ENCODE measurements at regions not wholly inside any gene's neighbourhood (a gene's known extent, or its start where the extent isn't known, plus 50 kb on each side); places are given as distances from the start of the nearest gene placed in this dataset.

DNA sequence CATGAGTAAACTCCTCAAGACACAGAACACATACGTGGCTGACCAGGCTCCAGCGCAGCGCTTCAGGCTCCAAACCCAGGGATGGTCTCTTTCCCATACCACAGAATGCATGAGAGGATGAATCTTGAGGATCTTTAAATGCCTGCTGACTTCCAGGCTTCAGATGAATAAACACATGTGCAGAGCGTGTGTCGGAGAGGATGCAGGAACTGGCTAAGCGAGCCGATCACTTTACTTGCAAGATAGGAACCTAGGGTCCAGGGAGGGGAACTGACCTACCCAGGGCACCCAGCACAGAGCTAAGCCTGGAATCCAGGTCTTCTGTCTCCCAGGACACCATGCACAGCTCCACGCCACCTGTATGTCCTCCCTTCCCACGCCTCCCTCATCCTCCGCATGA lies 209.8 kb downstream of the BCL11B start:
- no peak overlapping the region for H3K9ac ChIP-seq (ENCODE audit: insufficient read depth in 1 of 2, low read length in 2 of 2)
- TF ChIP-seq CTCF (IDR thresholded peaks at IDR 0.05; ENCODE audit: control extremely low read depth, extremely low read depth): no peak
- H3K27ac ChIP-seq (ENCODE audit: low read depth in 1 of 2, low read length in 1 of 2): no peak overlapping the region
- no peaks in the 10 kb centered on the region for H3K27me3 ChIP-seq (ENCODE audit: control insufficient read depth in 3 of 3, insufficient read depth in 3 of 3, low read length in 2 of 3)
- peaks cover 0 to 10% (median 0%) of the 10 kb centered on the region in 4 donors for H3K9me3 ChIP-seq (ENCODE audit: control insufficient read depth in 4 of 4, insufficient read depth in 3 of 4, low read length in 3 of 4)
- no peak overlapping the region for H3K4me3 ChIP-seq
- H3K4me1 ChIP-seq (ENCODE audit: control insufficient read depth in 5 of 5, insufficient read depth in 5 of 5, low read length in 5 of 5): no peaks in the 10 kb centered on the region
- ATAC-seq (ENCODE audit: insufficient read depth, low FRiP score) (no peak), DNase-seq (no peak)
- no peaks in the 10 kb centered on the region for H3K36me3 ChIP-seq (ENCODE audit: control insufficient read depth in 4 of 4, insufficient read depth in 4 of 4, low read length in 4 of 4)
- WGBS, 2 donors: 84 to 85% methylated on average over 10 of the region's 10 CpGs

DNA sequence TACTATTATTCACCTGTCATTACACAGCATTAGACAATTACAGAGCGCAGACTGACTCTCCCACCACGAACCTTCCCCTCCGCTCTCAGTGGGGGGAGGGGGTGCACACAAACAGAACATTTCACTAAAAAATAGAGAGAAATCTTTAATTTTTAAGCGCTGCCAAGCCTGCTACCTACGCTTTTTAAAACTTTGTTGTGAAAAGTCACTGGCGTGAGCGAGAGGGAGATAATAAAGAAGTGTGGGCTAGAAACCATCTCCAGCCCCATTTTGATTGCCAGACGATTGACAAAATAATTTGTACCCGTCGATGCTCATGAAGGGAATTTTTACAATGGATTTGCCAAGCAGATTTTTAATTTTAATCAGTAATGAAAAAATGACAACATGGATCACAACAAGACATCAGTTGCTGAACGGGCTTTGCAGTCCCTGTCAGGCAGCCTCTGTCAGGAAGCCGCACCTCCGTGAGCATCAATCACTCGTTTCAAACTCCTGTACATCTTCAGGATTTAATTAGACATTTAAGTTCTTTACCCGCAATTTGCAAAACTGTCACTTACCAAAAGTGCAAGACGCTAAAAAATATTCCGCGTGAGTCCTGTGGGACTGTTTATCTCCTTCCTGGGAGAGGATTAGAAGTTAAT lies 209.1 kb downstream of the BCL11B start:
- no peaks in the 10 kb centered on the region for H3K27me3 ChIP-seq (ENCODE audit: control insufficient read depth in 3 of 3, insufficient read depth in 3 of 3, low read length in 2 of 3)
- 90 to 91% methylated on average over 18 of the region's 18 CpGs for WGBS, 2 donors
- TF ChIP-seq CTCF (IDR thresholded peaks at IDR 0.05; ENCODE audit: control extremely low read depth, extremely low read depth): no peak
- no peaks in the 10 kb centered on the region for H3K36me3 ChIP-seq (ENCODE audit: control insufficient read depth in 4 of 4, insufficient read depth in 4 of 4, low read length in 4 of 4)
- no peak overlapping the region for H3K9ac ChIP-seq (ENCODE audit: insufficient read depth in 1 of 2, low read length in 2 of 2)
- no peak overlapping the region for H3K4me3 ChIP-seq
- H3K4me1 ChIP-seq (ENCODE audit: control insufficient read depth in 5 of 5, insufficient read depth in 5 of 5, low read length in 5 of 5): peaks cover 0 to 2% (median 0%) of the 10 kb centered on the region in 5 donors
- DNase-seq: no peak
- H3K27ac ChIP-seq (ENCODE audit: low read depth in 1 of 2, low read length in 1 of 2): no peak overlapping the region
- H3K9me3 ChIP-seq (ENCODE audit: control insufficient read depth in 4 of 4, insufficient read depth in 3 of 4, low read length in 3 of 4): peaks cover 0 to 8% (median 0%) of the 10 kb centered on the region in 4 donors
- ATAC-seq (ENCODE audit: insufficient read depth, low FRiP score): no peak

GRCh38 chr14:99063620-99064225 lies 208.3 kb downstream of the BCL11B start:
- no peak overlapping the region for H3K9ac ChIP-seq (ENCODE audit: insufficient read depth in 1 of 2, low read length in 2 of 2)
- H3K4me1 ChIP-seq (ENCODE audit: control insufficient read depth in 5 of 5, insufficient read depth in 5 of 5, low read length in 5 of 5): peaks cover 0 to 2% (median 0%) of the 10 kb centered on the region in 5 donors
- peaks cover 0 to 11% (median 0%) of the 10 kb centered on the region in 4 donors for H3K9me3 ChIP-seq (ENCODE audit: control insufficient read depth in 4 of 4, insufficient read depth in 3 of 4, low read length in 3 of 4)
- H3K36me3 ChIP-seq (ENCODE audit: control insufficient read depth in 4 of 4, insufficient read depth in 4 of 4, low read length in 4 of 4): no peaks in the 10 kb centered on the region
- no peak overlapping the region for H3K27ac ChIP-seq (ENCODE audit: low read depth in 1 of 2, low read length in 1 of 2)
- DNase-seq: no peak
- H3K27me3 ChIP-seq (ENCODE audit: control insufficient read depth in 3 of 3, insufficient read depth in 3 of 3, low read length in 2 of 3): no peaks in the 10 kb centered on the region
- no peak overlapping the region for H3K4me3 ChIP-seq
- 72 to 73% methylated on average over 10 of the region's 10 CpGs for WGBS, 2 donors
- no peak for TF ChIP-seq CTCF (IDR thresholded peaks at IDR 0.05; ENCODE audit: control extremely low read depth, extremely low read depth)
- no peak for ATAC-seq (ENCODE audit: insufficient read depth, low FRiP score)

Measured in lung (tissue), 11 donors.